H1 (cell line): ENCODE measurements at regions not wholly inside any gene's neighbourhood (a gene's known extent, or its start where the extent isn't known, plus 50 kb on each side); places are given as distances from the start of the nearest gene placed in this dataset.

ENCODE experiments used
- BCL11A ChIP-seq, 2 experiments: IDR thresholded peaks; one replicate each; pipeline ENCODE4 v1.6.1; 2011; ENCODE audit warnings: low read depth in 2 of 2, low read length in 2 of 2, mild to moderate bottlenecking in 2 of 2
- BRCA1 ChIP-seq: IDR thresholded peaks from 2 replicates; pipeline ENCODE4 v1.6.1; 2012; ENCODE audit warnings: low read depth, low read length, improper control_type of control experiment
- CHD7 ChIP-seq: fragments of 300-600 bp; sonication (generic); IDR thresholded peaks from 2 replicates; pipeline ENCODE4 v1.7.1; 2012; ENCODE audit warnings: low read length, moderate library complexity, mild to moderate bottlenecking, inconsistent platforms; ENCODE audit not compliant: insufficient replicate concordance
- GTF2F1 ChIP-seq: IDR thresholded peaks from 2 replicates; pipeline ENCODE4 v1.6.1; 2012; ENCODE audit warnings: low read depth, low read length, improper control_type of control experiment, borderline replicate concordance
- KDM5A ChIP-seq: fragments of 200-600 bp; IDR thresholded peaks from 2 replicates; pipeline ENCODE4 v1.7.1; 2012; ENCODE audit warnings: mild to moderate bottlenecking, low read length, inconsistent platforms, mixed read lengths
- POLR2A ChIP-seq, 2 experiments: IDR thresholded peaks; 1 replicate in 1 of 2; 2 replicates in 1 of 2; pipeline ENCODE4 v1.6.1; 2011; ENCODE audit warnings: low read depth in 2 of 2, low read length in 2 of 2, mild to moderate bottlenecking in 2 of 2; ENCODE audit errors: control extremely low read depth in 1 of 2
- POLR2AphosphoS5 ChIP-seq: IDR thresholded peaks from 2 replicates; pipeline ENCODE4 v1.6.1; 2011; ENCODE audit warnings: low read depth, low read length
- RNF2 ChIP-seq: fragments of 200-900, 300-1000 bp; sonication (generic); IDR thresholded peaks from 2 replicates; pipeline ENCODE4 v1.7.1; 2016; ENCODE audit warnings: borderline replicate concordance, low read depth, mild to moderate bottlenecking, antibody characterized with exemption, low read length; ENCODE audit not compliant: poor library complexity, severe bottlenecking; ENCODE audit errors: missing control alignments
- SAP30 ChIP-seq: fragments of 300-600 bp; sonication (generic); IDR thresholded peaks from 2 replicates; pipeline ENCODE4 v1.7.1; 2012; ENCODE audit warnings: low read length, moderate library complexity, mild to moderate bottlenecking, inconsistent platforms; ENCODE audit not compliant: insufficient read depth, insufficient replicate concordance
- SP4 ChIP-seq: IDR thresholded peaks from 2 replicates; pipeline ENCODE4 v1.6.1; 2012; ENCODE audit warnings: low read length, inconsistent platforms
- TCF12 ChIP-seq: IDR thresholded peaks from 2 replicates; pipeline ENCODE4 v1.6.1; 2011; ENCODE audit warnings: low read depth, mild to moderate bottlenecking, low read length
- ZNF274 ChIP-seq: IDR thresholded peaks from 2 replicates; pipeline ENCODE4 v1.7.0; 2012; ENCODE audit warnings: low read length, borderline replicate concordance; ENCODE audit errors: extremely low read depth
- TF ChIP-seq, protein P1 (sequence below): IDR thresholded peaks from 2 replicates; pipeline ENCODE4 v1.6.1; 2012; ENCODE audit warnings: inconsistent platforms

GRCh38 chr9:24434183-24434582, 111.5 kb downstream of the IZUMO3 start (continued):
- no peak for TF ChIP-seq CHD7
- TF ChIP-seq POLR2AphosphoS5: no peak
- TF ChIP-seq SAP30: no peak
- TF ChIP-seq KDM5A: no peak
- TF ChIP-seq GTF2F1: no peak
- TF ChIP-seq SP4: no peak
- TF ChIP-seq POLR2A (IDR thresholded peaks at IDR 0.05; ENCODE audit: control extremely low read depth in 1 of 2, low read depth in 2 of 2, low read length in 2 of 2): no peak
- TF ChIP-seq, protein P1, sequence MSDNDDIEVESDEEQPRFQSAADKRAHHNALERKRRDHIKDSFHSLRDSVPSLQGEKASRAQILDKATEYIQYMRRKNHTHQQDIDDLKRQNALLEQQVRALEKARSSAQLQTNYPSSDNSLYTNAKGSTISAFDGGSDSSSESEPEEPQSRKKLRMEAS: no peak
- TF ChIP-seq ZNF274: no peak
- no peak for TF ChIP-seq TCF12
- TF ChIP-seq BCL11A (IDR thresholded peaks at IDR 0.05; ENCODE audit: low read depth in 2 of 2, low read length in 2 of 2): no peak
- no peak for TF ChIP-seq BRCA1
- TF ChIP-seq RNF2: no peak
